ENCODE measurements at regions not wholly inside any gene's neighbourhood (a gene's known extent, or its start where the extent isn't known, plus 50 kb on each side); places are given as distances from the start of the nearest gene placed in this dataset.

DNA sequence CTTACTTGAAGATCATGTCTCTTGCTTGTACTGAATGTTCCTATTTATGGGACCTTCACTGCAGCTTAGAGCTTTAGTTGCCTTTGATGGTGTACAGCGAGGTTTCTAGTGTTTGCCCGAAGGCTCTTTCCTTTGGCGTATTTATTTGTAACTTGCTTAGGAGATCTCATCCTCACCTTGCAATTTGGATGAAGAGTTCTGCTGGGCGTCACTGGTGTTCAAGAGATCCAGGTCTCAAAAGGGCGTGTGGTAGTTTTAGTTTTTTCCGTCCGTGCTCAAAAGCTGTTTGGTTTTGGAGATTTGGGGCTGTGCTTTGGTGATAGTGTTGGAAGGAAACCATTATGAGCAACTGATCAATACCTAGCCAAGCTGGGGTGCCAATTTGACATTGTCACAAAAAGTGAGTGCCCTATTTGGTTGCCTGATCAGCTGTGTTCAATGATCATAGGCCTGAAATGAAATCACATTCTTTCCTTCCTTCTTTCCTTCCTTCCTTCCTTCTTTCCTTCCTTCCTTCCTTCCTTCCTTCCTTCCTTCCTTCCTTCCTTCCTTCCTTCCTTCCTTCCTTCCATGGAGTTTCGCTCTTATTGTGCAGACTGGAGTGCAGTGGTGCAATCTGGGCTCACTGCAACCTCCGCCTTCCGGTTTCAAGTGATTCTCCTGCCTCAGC is 69.7 kb upstream of the GRAMD1B start:
- TF ChIP-seq, protein P1, sequence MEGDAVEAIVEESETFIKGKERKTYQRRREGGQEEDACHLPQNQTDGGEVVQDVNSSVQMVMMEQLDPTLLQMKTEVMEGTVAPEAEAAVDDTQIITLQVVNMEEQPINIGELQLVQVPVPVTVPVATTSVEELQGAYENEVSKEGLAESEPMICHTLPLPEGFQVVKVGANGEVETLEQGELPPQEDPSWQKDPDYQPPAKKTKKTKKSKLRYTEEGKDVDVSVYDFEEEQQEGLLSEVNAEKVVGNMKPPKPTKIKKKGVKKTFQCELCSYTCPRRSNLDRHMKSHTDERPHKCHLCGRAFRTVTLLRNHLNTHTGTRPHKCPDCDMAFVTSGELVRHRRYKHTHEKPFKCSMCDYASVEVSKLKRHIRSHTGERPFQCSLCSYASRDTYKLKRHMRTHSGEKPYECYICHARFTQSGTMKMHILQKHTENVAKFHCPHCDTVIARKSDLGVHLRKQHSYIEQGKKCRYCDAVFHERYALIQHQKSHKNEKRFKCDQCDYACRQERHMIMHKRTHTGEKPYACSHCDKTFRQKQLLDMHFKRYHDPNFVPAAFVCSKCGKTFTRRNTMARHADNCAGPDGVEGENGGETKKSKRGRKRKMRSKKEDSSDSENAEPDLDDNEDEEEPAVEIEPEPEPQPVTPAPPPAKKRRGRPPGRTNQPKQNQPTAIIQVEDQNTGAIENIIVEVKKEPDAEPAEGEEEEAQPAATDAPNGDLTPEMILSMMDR (IDR thresholded peaks at IDR 0.05; ENCODE audit: low read depth, low read length): no peak
- no peak for DNase-seq (ENCODE audit: low read depth in 2 of 2)
- H3K4me3 ChIP-seq (replicated peaks in 1 of 2; ENCODE audit: low read depth in 2 of 2, low read length in 2 of 2): no peak overlapping the region

DNA sequence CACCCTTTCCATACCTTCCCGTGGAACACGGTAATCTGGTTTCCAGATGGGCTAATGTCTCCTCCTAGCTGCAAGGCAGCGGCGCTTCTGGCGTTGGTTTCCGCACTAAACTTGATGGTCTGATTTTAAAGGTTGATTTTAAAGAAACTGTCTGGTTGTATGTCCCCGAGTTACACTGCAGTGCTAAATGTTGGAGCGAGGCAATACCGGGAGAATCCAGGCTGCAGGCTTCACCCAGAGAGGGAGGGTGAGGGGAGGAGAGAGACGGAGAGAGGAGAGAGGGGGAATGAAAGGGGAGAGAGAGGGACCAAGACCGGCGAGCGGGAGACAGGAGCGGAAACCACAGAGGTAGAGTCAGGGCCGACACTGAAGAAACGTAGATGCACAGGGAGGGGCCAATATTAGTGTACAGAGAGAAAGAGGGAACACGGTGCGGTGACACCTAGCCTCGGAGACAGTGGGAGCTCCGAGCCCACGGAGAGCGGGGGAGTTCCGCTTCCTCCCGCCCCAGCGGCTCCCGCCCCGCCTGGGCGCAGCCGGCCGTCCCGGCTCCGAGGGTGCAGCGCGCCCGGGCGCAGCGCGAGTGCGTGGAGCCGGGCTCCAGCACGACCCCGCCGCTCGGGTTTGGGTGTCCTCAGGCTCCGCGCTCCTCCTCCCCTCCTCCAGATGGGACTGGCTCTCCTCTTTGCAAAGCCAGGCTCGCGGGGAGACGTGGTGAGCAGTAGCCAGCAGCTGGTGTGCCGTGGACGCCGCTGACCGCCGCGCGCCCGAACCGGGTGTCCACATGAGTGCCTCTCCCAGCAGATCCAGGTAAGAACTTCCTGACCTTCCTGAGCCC is 71.9 kb upstream of the GRAMD1B start:
- peak; percentile 5 to 6 for DNase-seq (ENCODE audit: low read depth in 2 of 2)
- TF ChIP-seq, protein P1 (IDR thresholded peaks at IDR 0.05; ENCODE audit: low read depth, low read length): no peak

DNA sequence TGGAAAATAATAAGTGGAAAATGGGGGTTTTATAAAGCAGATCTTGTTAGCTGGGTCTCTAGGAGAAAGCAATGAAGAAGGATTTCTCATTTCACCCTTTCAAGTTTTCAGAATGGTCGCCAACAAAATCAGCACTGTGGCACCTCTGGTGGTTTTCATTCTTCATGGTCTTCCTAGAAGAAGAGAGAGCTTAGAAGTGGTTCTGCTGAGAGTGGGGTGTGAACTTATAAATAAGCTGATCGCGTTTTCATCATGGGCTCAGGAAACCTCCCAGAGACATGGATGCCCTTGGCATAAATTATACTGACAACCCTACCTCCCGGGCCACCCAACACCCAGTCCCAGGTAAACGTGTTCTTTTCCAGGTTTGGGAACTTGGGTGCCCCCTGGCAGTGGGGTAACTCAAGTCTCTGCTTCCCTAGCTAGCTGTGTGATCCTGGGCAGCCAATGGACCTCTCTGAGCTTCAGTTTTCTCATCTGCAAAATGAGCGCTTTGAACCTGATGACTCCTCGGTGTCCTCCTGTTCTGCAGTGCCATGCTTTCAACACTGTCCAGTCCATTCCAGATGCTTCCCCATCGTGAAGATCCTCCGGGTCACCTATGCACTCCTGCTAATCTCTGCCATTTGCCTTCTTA is 72.6 kb upstream of the GRAMD1B start:
- no peak overlapping the region for H3K4me3 ChIP-seq (replicated peaks in 1 of 2; ENCODE audit: low read depth in 2 of 2, low read length in 2 of 2)
- TF ChIP-seq, protein P1 (IDR thresholded peaks at IDR 0.05; ENCODE audit: low read depth, low read length): no peak

More for the DNA sequence above, 71.9 kb upstream of the GRAMD1B start:
- peak overlapping the region; percentile 8 to 24 for H3K4me3 ChIP-seq (replicated peaks in 1 of 2; ENCODE audit: low read depth in 2 of 2, low read length in 2 of 2)

DNA sequence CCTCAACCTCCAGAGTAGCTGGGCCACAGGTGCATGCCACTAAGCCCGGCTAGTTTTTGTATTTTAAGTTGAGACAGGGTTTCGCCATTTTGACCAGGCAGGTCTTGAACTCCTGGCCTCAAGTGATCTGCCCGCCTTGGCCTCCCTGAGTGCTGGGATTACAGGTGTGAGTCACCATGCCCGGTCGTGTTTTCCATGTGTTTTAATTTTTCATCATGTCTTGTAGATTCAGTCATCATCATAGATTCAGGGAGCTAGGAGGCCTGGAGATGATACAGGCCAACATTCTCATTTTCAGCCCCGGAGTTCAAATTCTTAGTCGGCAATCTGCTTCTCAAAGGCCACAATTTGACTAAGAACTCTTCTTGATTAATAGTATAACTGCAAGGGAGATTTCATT is 73.5 kb upstream of the GRAMD1B start:
- H3K4me3 ChIP-seq (replicated peaks in 1 of 2; ENCODE audit: low read depth in 2 of 2, low read length in 2 of 2): no peak overlapping the region
- TF ChIP-seq, protein P1 (IDR thresholded peaks at IDR 0.05; ENCODE audit: low read depth, low read length): no peak
- no peak for DNase-seq (ENCODE audit: low read depth in 2 of 2)

More for the DNA sequence above, 72.6 kb upstream of the GRAMD1B start:
- no peak for DNase-seq (ENCODE audit: low read depth in 2 of 2)

DNA sequence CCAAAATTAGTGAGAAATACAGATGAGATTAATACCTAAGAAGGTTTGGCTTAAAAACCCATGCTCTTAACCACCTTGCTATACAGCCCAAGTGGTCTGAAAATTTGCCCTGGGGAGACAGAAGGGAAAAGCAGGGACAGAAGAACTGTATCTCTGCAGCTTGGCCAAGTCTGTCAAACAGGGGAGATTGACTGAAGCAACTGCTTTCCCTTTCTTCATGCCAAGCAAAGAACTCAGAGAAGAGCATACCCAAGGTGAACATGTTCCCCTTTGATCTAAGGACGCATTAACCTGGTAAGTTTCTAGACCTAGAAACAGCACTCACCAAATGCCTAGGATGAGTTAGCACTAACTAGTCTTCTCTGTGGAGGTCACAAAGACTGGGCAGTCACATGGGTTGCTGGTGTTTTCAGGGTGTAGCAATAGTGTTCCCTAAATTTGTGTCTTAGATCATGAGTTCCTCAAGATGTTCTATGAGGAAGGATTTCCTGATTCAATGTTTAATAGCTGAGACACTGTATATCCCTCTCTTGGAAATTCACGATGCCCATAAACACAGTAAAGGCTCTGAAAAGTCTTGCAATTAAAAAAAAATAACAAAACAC is 75.6 kb upstream of the GRAMD1B start:
- TF ChIP-seq, protein P1 (IDR thresholded peaks at IDR 0.05; ENCODE audit: low read depth, low read length): no peak
- DNase-seq (ENCODE audit: low read depth in 2 of 2): no peak
- no peak overlapping the region for H3K4me3 ChIP-seq (replicated peaks in 1 of 2; ENCODE audit: low read depth in 2 of 2, low read length in 2 of 2)

DNA sequence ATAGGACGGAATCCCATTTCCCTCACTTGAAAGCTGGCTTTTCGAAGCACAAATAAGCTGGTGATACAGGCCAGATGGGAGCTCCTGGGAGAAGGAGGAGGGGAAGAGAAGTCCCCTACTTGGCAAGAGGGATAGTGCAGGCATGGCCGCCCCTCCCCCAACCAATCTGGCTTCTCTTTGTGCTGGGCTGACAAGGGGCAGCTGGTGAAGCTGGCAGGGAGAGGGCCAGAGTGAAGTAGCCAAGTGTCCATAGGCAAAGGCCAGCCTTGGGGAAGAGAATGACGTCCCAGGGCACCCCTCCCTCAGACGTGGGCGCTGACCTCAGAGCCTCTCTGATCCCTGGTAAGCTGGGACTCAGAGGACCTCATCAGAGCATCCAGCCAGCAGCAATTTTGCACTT is 78.7 kb upstream of the GRAMD1B start:
- no peak overlapping the region for H3K4me3 ChIP-seq (replicated peaks in 1 of 2; ENCODE audit: low read depth in 2 of 2, low read length in 2 of 2)
- TF ChIP-seq, protein P1 (IDR thresholded peaks at IDR 0.05; ENCODE audit: low read depth, low read length): no peak
- peak in 1 of 2 donors; percentile 13 for DNase-seq (ENCODE audit: low read depth in 2 of 2)

Measured in cardiac fibroblast (primary cell).